Activated CD4-positive, alpha-beta T cell treated with anti-CD3 and anti-CD28 coated beads, Interleukin-2, amount 10 ng/mL, durations not matched to agents 24 days and 14 days (primary cell): ENCODE measurements at regions not wholly inside any gene's neighbourhood (a gene's known extent, or its start where the extent isn't known, plus 50 kb on each side); places are given as distances from the start of the nearest gene placed in this dataset.
A peak's percentile ranks its signal among the peaks of the same experiment; 100 is the strongest.

Experiments used
- DNase-seq: peaks from one replicate; pipeline ENCODE4 v3.0.0; 2022
- H3K27ac Mint-ChIP-seq: one replicate; pipeline ENCODE4 v1.8.0; 2022; ENCODE audit warnings: mild to moderate bottlenecking, mixed read lengths
- H3K27me3 Mint-ChIP-seq: one replicate; pipeline ENCODE4 v1.8.0; 2022; ENCODE audit warnings: mixed read lengths
- H3K36me3 Mint-ChIP-seq: one replicate; pipeline ENCODE4 v1.8.0; 2022; ENCODE audit warnings: low read depth, mild to moderate bottlenecking, mixed read lengths
- H3K4me1 Mint-ChIP-seq: one replicate; pipeline ENCODE4 v1.8.0; 2021; ENCODE audit warnings: mixed read lengths
- H3K4me3 Mint-ChIP-seq: one replicate; pipeline ENCODE4 v1.8.0; 2022; ENCODE audit warnings: mild to moderate bottlenecking, moderate library complexity, mixed read lengths
- H3K9me3 Mint-ChIP-seq: one replicate; pipeline ENCODE4 v1.8.0; 2021; ENCODE audit warnings: mixed read lengths
- intact Hi-C: fragments of 100-400 bp; cut with micrococcal nuclease; formaldehyde crosslinking; loops from one replicate; pipeline ENCODE4 v1.15.1; 2023

DNA sequence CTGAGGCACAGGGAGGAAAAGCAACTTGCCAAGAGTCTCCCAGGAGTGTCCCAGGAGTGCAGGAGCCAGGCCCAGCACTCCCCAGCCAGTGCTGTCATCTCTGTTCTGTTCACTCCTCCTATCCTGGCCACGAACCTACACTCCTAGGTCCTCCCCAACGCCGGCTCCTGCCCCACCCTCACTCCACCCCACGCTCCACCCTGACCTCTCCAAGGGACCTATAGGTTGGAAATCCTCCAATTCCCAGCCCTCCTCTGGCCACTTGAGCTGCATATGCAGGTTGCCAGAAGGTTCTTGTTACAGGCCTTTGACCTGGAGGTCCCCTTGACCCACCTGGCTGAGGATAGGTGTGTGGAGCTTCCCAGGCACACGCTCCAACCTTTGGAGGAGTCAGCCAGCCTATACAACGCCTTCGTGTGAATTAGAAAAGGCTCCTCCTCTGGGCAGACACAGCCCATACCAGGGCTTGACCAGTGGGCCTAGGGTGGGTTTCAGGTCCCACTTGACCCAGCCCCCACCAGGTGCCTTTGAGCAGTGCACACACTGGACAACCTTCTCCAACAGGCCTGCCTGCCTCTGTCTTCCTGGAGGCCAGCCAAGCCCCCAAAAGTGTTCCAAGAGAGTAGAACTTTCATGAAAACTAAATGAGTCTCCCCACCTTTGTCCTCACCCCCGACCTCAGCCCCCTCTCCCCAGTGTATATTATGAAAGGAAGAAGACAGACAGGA, 167.2 kb upstream of the TLE3 start:
- peaks cover 21% of the 10 kb centered on the region for H3K4me1 Mint-ChIP-seq
- no peak for DNase-seq
- no peak overlapping the region for H3K4me3 Mint-ChIP-seq
- H3K27ac Mint-ChIP-seq: no peak overlapping the region
- intact Hi-C loops: loop anchor here (10.0 kb wide), 1 partner anchor 170 kb away; no protein-coding TSS in a partner anchor
- no peaks in the 10 kb centered on the region for H3K36me3 Mint-ChIP-seq
- peaks cover 45% of the 10 kb centered on the region for H3K27me3 Mint-ChIP-seq
- H3K9me3 Mint-ChIP-seq: no peaks in the 10 kb centered on the region

GRCh38 chr15:70264014-70264582, 166.4 kb upstream of the TLE3 start:
- Mint-ChIP-seq H3K9me3 (no peaks in the 10 kb centered on the region), H3K4me1 (peaks cover 29% of the 10 kb centered on the region), H3K27me3 (peaks cover 40% of the 10 kb centered on the region), H3K4me3 (no peak overlapping the region), H3K27ac (no peak overlapping the region), H3K36me3 (no peaks in the 10 kb centered on the region)
- intact Hi-C loops: loop anchor here (10.0 kb wide), 1 partner anchor 171 kb away; no protein-coding TSS in a partner anchor
- DNase-seq: no peak

GRCh38 chr15:70262591-70263274, 165.0 kb upstream of the TLE3 start:
- Mint-ChIP-seq H3K4me1 (peaks cover 40% of the 10 kb centered on the region), H3K36me3 (no peaks in the 10 kb centered on the region), H3K27ac (no peak overlapping the region), H3K27me3 (peaks cover 31% of the 10 kb centered on the region), H3K9me3 (no peaks in the 10 kb centered on the region), H3K4me3 (no peak overlapping the region)
- intact Hi-C loops: loop anchor here (10.0 kb wide), 1 partner anchor 172 kb away; no protein-coding TSS in a partner anchor
- DNase-seq: no peak

- Mint-ChIP-seq H3K36me3 (no peaks in the 10 kb centered on the region), H3K27ac (no peak overlapping the region), H3K4me3 (no peak overlapping the region), H3K4me1 (peaks cover 43% of the 10 kb centered on the region), H3K9me3 (no peaks in the 10 kb centered on the region), H3K27me3 (peaks cover 27% of the 10 kb centered on the region)
- intact Hi-C loops: loop anchor here (10.0 kb wide), 1 partner anchor 173 kb away; no protein-coding TSS in a partner anchor
- no peak for DNase-seq
Measured at GRCh38 chr15:70262171-70262570, 164.5 kb upstream of the TLE3 start.

GRCh38 chr15:70261083-70261482, 163.4 kb upstream of the TLE3 start:
- Mint-ChIP-seq H3K27me3 (peaks cover 26% of the 10 kb centered on the region), H3K27ac (no peak overlapping the region), H3K4me1 (peaks cover 48% of the 10 kb centered on the region), H3K9me3 (no peaks in the 10 kb centered on the region), H3K4me3 (no peak overlapping the region), H3K36me3 (no peaks in the 10 kb centered on the region)
- DNase-seq: no peak
- intact Hi-C loops: loop anchor here (10.0 kb wide), 1 partner anchor 174 kb away; no protein-coding TSS in a partner anchor

- H3K4me1 Mint-ChIP-seq: peaks cover 48% of the 10 kb centered on the region
- intact Hi-C loops: loop anchor here (10.0 kb wide), 1 partner anchor 174 kb away; no protein-coding TSS in a partner anchor
Measured at GRCh38 chr15:70260580-70260979, 162.9 kb upstream of the TLE3 start.

GRCh38 chr15:70259640-70260508, 162.2 kb upstream of the TLE3 start:
- peaks cover 31% of the 10 kb centered on the region for H3K27me3 Mint-ChIP-seq
- intact Hi-C loops: loop anchor here (2.0 to 10.0 kb wide), 5 partner anchors 41 to 535 kb away; partner anchors contain the start of gene TLE3
- H3K4me1 Mint-ChIP-seq: peaks cover 48% of the 10 kb centered on the region
- peak overlapping the region; percentile 51 for H3K4me3 Mint-ChIP-seq
- H3K27ac Mint-ChIP-seq: no peak overlapping the region
- peak; percentile 70 for DNase-seq
- no peaks in the 10 kb centered on the region for H3K36me3 Mint-ChIP-seq
- no peaks in the 10 kb centered on the region for H3K9me3 Mint-ChIP-seq

More at GRCh38 chr15:70260580-70260979, 162.9 kb upstream of the TLE3 start:
- Mint-ChIP-seq H3K9me3 (no peaks in the 10 kb centered on the region), H3K36me3 (no peaks in the 10 kb centered on the region), H3K4me3 (no peak overlapping the region), H3K27ac (no peak overlapping the region), H3K27me3 (peaks cover 27% of the 10 kb centered on the region)
- no peak for DNase-seq

- no peaks in the 10 kb centered on the region for H3K36me3 Mint-ChIP-seq
- intact Hi-C loops: loop anchor here (2.0 to 10.0 kb wide), 4 partner anchors 42 to 534 kb away; partner anchors contain the start of gene TLE3
- peaks cover 35% of the 10 kb centered on the region for H3K27me3 Mint-ChIP-seq
- peak overlapping the region; percentile 51 for H3K4me3 Mint-ChIP-seq
- H3K27ac Mint-ChIP-seq: no peak overlapping the region
- DNase-seq: peak; percentile 83
- H3K4me1 Mint-ChIP-seq: peaks cover 48% of the 10 kb centered on the region
- H3K9me3 Mint-ChIP-seq: no peaks in the 10 kb centered on the region
Measured at GRCh38 chr15:70259028-70259424, 161.3 kb upstream of the TLE3 start.

DNA sequence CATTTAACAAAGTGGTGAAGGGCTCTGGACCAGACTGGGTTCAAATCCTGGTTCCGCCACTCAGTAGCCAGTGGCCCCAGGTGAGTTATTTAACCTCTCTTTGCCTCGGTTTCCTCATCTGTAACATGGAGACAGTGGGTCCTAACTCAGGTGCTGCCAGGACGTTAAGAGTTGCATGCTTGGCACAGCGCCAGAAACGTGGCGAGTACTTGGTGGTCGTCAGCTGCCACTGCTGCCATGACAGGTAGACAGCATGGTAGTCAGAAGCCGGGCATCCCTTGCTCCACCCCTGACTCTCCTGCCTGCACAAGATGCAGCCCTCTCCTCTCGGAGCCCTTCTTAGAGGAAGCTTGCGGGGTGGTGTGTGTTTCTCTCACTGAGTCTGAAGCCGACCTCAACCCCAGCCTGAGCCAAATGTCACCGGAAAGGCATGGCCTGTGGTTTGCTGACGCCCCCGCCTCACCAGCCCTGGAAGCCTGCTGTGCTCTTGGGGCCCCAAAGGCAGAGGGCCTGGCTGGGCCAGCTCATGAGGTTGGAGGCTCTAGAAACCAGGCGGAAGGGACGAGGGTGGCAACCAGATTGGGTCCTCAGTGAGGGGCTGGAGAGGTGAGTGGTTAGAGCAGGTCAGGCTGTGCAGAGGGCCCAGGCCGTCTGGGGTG, 160.8 kb upstream of the TLE3 start:
- peak overlapping the region; percentile 51 for H3K4me3 Mint-ChIP-seq
- peaks cover 39% of the 10 kb centered on the region for H3K27me3 Mint-ChIP-seq
- DNase-seq: peak; percentile 89
- intact Hi-C loops: loop anchor here (1.0 to 10.0 kb wide), 6 partner anchors 42 to 534 kb away; partner anchors contain the start of gene TLE3
- peak overlapping the region; percentile 44 for H3K27ac Mint-ChIP-seq
- H3K4me1 Mint-ChIP-seq: peaks cover 48% of the 10 kb centered on the region
- H3K36me3 Mint-ChIP-seq: no peaks in the 10 kb centered on the region
- no peaks in the 10 kb centered on the region for H3K9me3 Mint-ChIP-seq

DNA sequence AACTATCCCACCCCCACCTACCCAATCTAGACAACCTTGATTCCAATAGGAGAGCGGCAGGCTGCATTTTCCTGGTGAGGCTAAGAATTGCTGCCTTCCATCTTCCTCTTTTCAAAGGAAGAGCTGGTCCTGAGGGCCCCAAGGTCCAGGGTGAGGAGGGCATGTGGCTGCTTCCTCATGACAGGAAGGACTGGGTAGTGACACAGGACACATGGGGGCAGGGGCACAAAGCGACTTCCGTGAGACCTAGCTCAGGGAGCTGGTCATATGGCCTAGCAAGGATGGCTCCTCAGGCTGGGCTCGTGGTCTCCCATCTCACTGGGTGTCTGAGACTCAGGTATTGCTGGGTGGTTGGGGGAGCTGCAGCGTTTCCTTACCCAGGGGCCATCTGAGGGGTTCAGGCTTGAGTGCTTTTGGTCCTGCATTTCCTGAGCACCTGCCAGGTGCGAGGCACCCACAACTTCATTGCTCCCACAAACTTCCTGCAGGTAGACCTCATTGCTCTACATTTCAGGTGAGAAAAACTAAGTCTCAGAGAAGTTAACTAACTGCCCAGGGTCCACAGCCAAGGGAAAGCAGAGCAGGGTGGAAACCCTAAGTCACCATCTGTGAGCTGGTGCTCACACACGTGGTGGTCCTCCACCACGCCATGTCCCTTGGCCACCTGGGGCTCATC, 160.0 kb upstream of the TLE3 start:
- H3K9me3 Mint-ChIP-seq: no peaks in the 10 kb centered on the region
- DNase-seq: no peak
- intact Hi-C loops: loop anchor here (1.0 to 10.0 kb wide), 6 partner anchors 43 to 533 kb away; partner anchors contain the start of gene TLE3
- no peaks in the 10 kb centered on the region for H3K36me3 Mint-ChIP-seq
- H3K27me3 Mint-ChIP-seq: peaks cover 37% of the 10 kb centered on the region
- no peak overlapping the region for H3K4me3 Mint-ChIP-seq
- H3K4me1 Mint-ChIP-seq: peaks cover 48% of the 10 kb centered on the region
- H3K27ac Mint-ChIP-seq: no peak overlapping the region

DNA sequence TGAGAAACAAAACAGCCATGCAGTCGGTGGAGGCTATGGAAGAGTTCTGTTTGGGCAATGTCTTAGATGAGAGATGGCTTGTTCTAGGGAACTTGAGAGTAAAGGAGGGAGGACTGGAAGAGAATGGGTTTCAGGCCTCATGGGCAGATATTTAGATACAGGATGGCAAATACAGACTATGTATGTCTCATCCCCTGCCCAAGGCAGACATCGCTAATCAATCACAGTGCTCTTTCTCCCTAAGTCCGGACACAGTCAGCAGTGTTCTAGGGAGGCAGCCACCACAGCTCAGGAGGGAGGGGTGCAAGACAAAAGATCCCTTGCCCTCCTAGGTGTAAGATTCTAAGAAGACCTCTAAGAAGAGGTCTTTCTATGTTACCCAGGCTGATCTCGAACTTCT, 159.3 kb upstream of the TLE3 start:
- Mint-ChIP-seq H3K36me3 (no peaks in the 10 kb centered on the region), H3K4me1 (peaks cover 46% of the 10 kb centered on the region), H3K4me3 (no peak overlapping the region), H3K27ac (no peak overlapping the region), H3K27me3 (peaks cover 38% of the 10 kb centered on the region), H3K9me3 (no peaks in the 10 kb centered on the region)
- intact Hi-C loops: loop anchor here (5.0 to 10.0 kb wide), 2 partner anchors 160 to 532 kb away; partner anchors contain the start of gene TLE3
- DNase-seq: no peak

GRCh38 chr15:70254311-70254869, 156.7 kb upstream of the TLE3 start:
- H3K27ac Mint-ChIP-seq: no peak overlapping the region
- intact Hi-C loops: loop anchor here (10.0 kb wide), 1 partner anchor 530 kb away; no protein-coding TSS in a partner anchor
- H3K4me3 Mint-ChIP-seq: no peak overlapping the region
- H3K9me3 Mint-ChIP-seq: no peaks in the 10 kb centered on the region
- H3K27me3 Mint-ChIP-seq: peaks cover 42% of the 10 kb centered on the region
- H3K36me3 Mint-ChIP-seq: no peaks in the 10 kb centered on the region
- peaks cover 29% of the 10 kb centered on the region for H3K4me1 Mint-ChIP-seq
- DNase-seq: no peak
